HG03066 (cell line): ENCODE measurements at regions not wholly inside any gene's neighbourhood (a gene's known extent, or its start where the extent isn't known, plus 50 kb on each side); places are given as distances from the start of the nearest gene placed in this dataset.
"Not testable (repeated sequence)": the region's sequence is repeated elsewhere in the genome, so short reads cannot be mapped to it uniquely, and the experiment has no call there.

Experiments used
- ATAC-seq: cut with Tn5 transposase; IDR thresholded peaks from one replicate; pipeline ENCODE4 v1.9.1; 2021; ENCODE audit warnings: low read depth; ENCODE audit not compliant: unreplicated experiment

- no peak for ATAC-seq
These were observed 184.1 kb downstream of the TEX13C start for GRCh38 chrX:125503769-125504168.

GRCh38 chrX:125505207-125505606 lies 185.5 kb downstream of the TEX13C start:
- no peak for ATAC-seq

GRCh38 chrX:125507119-125507518 lies 187.4 kb downstream of the TEX13C start:
- ATAC-seq: no peak

GRCh38 chrX:125520029-125520428 lies 200.4 kb downstream of the TEX13C start:
- no peak for ATAC-seq

GRCh38 chrX:125522752-125523151 lies 203.1 kb downstream of the TEX13C start:
- no peak for ATAC-seq

- ATAC-seq: no peak
These were observed 212.9 kb downstream of the TEX13C start for GRCh38 chrX:125532411-125533089.

- ATAC-seq: no peak
These were observed 213.7 kb downstream of the TEX13C start for GRCh38 chrX:125533352-125533751.

GRCh38 chrX:125544031-125544660 lies 224.5 kb downstream of the TEX13C start:
- no peak for ATAC-seq

GRCh38 chrX:125544856-125545255 lies 225.2 kb downstream of the TEX13C start:
- no peak for ATAC-seq

GRCh38 chrX:125577479-125577878 lies 257.8 kb downstream of the TEX13C start:
- ATAC-seq: no peak

- ATAC-seq: no peak
These were observed 284.8 kb downstream of the TEX13C start for GRCh38 chrX:125604448-125604847.

GRCh38 chrX:125605145-125605544 lies 285.5 kb downstream of the TEX13C start:
- ATAC-seq: no peak

- ATAC-seq: not testable (repeated sequence)
These were observed 295.1 kb downstream of the TEX13C start for GRCh38 chrX:125614591-125615343.

- ATAC-seq: no peak
These were observed 301.3 kb downstream of the TEX13C start for GRCh38 chrX:125620715-125621587.

- no peak for ATAC-seq
These were observed 301.9 kb downstream of the TEX13C start for GRCh38 chrX:125621588-125621927.

GRCh38 chrX:125622899-125623298 lies 303.2 kb downstream of the TEX13C start:
- ATAC-seq: no peak

- ATAC-seq: no peak
These were observed 308.0 kb downstream of the TEX13C start for GRCh38 chrX:125627676-125628075.

GRCh38 chrX:125628435-125628834 lies 308.8 kb downstream of the TEX13C start:
- ATAC-seq: no peak

- no peak for ATAC-seq
These were observed 321.7 kb downstream of the TEX13C start for GRCh38 chrX:125641405-125641804.

GRCh38 chrX:125646195-125646594 lies 326.5 kb downstream of the TEX13C start:
- ATAC-seq: no peak

- no peak for ATAC-seq
These were observed 331.8 kb downstream of the TEX13C start for GRCh38 chrX:125651426-125651825.
